ENCODE measurements at regions not wholly inside any gene's neighbourhood (a gene's known extent, or its start where the extent isn't known, plus 50 kb on each side); places are given as distances from the start of the nearest gene placed in this dataset.

DNA sequence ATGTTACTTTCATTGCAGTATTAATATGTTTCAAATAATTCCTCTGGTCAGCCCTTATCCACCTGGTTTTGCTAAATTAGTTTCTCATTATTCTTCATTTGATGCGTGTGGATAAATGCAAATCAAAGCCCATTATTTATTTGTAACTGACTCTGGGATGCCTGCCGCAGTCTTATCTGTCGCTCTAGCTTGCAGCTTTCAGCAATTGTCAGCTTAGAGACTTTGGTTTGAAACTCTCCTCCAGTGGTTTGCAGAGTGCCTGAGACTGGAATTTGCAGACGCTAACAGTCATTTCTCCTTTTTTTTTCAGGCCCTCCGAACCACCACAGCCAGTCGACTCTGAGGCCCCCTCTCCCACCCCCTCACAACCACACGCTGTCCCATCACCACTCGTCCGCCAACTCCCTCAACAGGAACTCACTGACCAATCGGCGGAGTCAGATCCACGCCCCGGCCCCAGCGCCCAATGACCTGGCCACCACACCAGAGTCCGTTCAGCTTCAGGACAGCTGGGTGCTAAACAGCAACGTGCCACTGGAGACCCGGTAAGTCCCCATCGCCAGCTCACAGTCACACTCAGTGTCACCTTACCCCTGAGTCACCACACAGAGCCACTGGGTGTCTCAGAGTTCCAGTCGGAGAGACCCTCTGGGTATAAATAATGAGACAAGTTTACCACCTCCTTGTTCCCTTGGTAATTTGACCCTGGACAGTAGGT lies 339.0 kb upstream of the WWC1 start:
- no peak for DNase-seq (ENCODE audit: extremely low read depth in 1 of 2, low read depth in 1 of 2)

DNA sequence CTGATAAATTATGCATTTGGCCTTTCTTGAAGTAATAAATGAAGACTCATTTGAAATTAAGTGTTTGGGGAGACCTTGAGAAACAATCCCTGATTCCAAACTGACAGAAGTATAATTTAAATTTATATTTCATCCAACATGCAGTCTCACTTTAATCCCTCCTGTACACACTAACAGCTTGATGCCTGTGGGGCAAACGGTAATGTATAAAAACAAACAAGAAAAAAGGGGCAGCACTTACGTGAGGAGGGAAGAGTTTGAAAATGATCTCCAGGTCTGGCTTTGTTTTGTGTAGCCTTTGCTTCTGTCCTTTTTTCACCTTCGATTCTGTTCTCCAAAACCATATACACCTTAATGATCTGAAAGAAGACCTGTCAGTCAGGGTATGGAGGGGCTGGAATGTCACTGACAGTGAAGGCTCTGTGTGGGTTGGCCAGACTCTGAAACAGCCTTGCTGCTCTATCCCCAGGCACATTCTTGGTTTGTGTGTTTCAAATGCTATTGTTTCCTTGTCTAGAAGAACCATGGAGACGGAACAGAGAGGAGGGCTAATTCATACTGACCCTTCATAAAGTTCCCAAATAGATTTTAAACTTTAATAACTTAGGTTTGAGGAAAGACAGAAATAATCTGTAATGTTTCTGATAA lies 338.2 kb upstream of the WWC1 start:
- DNase-seq (ENCODE audit: extremely low read depth in 1 of 2, low read depth in 1 of 2), result no peak

DNA sequence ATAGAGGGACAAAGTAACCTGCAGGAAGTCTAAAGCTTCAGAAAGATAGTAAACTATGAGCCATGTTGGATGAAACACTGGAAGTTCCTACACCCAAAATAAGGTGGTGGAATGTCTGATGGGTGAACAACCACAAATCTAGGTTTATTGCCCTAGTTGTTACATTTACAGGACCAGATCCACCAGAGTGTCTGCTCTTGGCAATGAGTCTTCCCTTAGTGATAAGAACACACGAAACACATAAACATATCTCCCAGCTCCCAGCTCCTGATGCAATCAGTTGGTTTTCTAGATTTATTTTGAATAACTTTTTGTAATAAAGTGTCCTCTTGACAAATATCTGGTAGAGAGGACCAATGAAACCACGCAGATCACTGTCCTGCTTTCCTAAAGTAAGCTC lies 329.7 kb upstream of the WWC1 start:
- DNase-seq (ENCODE audit: extremely low read depth in 1 of 2, low read depth in 1 of 2), result no peak

DNA sequence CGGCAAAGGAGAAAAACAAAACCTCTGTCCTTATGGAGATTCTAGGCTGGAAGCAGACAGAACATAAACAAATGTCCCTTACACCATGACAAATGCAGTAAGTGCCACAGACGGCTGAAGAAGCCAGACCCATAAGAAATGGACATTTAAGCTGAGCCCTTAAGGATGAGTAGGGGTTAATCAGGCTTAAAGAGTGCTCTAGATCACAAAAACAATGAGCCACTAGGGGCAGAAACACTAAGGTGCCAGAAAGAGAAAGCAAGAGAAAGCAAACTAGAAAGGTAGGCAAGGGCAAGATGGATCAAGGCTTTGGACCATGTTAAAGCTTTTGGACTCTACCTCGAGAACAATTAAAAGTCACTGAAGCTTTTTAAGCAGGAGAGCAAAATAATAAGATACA lies 326.9 kb upstream of the WWC1 start:
- no peak for DNase-seq (ENCODE audit: extremely low read depth in 1 of 2, low read depth in 1 of 2)

DNA sequence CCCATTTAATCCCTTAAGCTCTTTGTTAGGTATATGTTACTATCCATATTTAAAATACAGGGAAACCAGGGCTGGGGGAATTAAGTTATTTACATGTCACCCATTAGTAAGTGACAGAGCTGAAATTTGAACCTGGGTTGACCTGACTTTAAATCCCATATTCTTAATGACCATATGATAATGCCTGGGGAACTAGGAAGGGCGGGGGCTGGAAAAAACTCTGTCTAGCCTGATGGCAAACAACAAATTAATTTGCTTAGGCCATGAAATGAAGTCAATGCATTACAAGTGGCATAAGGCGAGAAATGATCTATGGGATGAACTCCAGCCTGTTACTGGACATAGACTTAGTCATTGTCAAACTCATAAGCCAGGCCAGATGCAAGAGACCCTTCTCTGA lies 325.7 kb upstream of the WWC1 start:
- DNase-seq (ENCODE audit: extremely low read depth in 1 of 2, low read depth in 1 of 2), result no peak

DNA sequence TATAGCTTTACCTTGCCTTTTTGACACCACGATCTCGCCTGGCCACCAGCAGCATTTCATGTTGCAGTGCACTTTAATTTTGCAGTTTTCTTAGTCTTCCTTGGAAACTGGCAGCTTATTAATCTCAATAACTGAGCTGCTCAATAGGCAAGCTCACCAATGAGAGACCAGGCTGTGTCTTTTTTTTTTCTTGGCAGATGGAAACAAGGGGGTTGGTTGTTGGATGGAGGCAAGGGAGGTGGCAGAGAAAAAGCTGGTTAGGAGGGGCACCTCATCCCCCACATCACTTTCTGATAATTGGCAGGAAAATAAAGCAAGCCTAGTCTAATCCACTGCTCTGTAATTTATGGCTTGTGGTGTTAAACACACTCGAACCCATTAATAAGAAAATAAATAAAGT lies 324.5 kb upstream of the WWC1 start:
- no peak for DNase-seq (ENCODE audit: extremely low read depth in 1 of 2, low read depth in 1 of 2)

DNA sequence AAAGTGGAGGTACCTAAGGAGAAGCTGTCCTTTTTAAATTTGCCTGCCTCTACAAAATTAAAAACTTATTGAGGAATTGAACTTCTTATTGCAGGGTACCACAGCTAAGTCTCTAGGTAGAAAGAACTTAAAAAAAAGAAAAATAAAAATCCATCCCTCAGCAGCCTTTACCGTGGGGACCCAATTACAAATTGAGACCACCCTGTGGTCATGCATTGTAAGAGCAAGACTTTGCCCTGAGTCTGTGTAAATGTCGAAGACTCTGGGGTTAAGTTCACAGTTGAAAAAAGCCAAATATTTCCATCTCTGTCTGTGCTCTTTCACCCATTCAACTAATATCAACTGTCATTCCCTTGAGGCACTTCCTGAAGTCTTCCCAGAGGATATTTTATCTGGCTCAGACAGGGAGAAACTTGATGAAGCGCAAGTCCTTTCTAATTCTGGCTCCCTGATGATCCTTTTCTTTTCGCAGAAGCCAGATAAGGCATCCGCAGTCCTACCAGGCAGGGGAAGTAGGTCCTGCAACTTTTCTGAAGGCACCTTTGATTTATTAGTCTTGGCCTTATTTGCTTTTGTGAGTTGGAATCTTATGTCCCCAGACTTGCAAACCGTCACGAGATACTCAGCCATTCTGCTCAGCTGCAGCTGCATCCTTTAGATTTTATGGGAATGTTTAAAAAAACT lies 323.8 kb upstream of the WWC1 start:
- no peak for DNase-seq (ENCODE audit: extremely low read depth in 1 of 2, low read depth in 1 of 2)

DNA sequence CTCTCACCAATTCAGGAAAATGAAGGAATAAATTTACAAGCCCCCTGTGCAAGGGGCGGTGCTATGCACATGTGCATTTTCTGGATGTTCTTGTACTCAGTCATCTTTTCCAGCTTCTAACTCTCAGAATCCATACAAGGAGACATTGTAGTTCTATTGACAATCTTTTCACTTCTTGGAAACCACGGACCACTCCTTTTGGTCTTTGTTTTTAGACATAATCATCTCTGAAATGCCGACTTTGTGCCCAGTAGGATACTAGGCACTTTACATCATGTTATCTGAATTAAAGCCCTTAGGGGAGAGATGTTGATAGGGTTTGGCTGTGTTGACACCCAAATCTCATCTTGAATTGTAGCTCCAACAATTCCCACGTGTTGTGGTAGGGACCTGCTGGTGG lies 322.6 kb upstream of the WWC1 start:
- DNase-seq (ENCODE audit: extremely low read depth in 1 of 2, low read depth in 1 of 2), result no peak

DNA sequence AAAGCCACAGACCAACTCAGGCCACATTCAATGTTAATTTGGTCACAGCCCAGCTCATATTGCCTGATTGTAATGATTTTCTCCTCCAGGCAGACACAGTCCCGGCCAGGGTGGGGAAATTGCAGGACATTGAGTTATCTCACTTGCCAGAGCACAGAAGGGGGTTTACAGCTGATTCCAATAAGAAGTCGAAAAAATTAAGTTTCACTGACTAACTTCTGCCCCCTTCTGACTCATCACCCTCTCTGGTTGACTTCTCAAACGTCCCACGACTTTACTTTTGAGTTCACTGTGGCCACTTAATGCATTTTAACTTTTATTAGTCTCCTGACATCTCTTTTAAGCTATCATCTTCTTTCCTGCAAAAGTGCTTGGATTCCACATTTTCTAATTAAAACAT lies 321.4 kb upstream of the WWC1 start:
- no peak for DNase-seq (ENCODE audit: extremely low read depth in 1 of 2, low read depth in 1 of 2)

DNA sequence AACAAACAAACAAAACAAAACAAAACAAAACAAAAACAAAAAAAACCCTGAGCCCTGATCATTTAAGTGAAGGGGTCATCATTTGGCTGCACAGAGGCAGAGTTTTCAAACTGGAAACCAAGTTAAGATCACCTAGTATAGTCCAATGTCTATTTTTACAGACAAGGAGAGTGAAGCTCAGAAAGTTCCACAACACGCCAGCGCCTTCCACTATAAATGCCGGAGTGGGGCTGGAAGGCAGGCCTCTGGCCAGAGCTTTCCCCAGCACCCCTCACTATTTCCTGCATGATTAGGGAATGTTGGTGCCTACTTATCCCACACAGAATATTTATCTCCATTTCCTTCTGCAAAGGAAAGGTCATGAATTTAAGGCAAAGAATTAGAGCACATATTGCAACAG lies 319.7 kb upstream of the WWC1 start:
- DNase-seq (ENCODE audit: extremely low read depth in 1 of 2, low read depth in 1 of 2), result no peak

DNA sequence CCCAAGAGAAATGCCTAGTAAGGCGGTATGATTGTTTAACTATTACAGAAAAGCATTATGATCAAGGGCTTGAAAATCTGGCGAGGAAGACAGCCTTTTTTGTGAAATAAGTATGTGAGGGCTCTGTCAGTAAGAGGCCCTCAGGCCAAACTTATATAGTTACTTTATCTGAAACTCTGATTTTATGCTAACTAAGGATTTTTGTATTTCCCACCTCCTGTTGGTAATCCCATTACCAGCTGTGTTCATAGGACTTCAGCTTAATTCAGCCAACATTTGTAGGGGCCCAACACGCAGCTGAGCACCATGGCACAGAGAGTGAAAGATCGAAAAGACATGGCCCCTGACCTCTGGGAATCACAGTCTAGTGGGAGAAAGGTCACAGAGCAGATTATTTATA lies 318.3 kb upstream of the WWC1 start:
- no peak for DNase-seq (ENCODE audit: extremely low read depth in 1 of 2, low read depth in 1 of 2)

DNA sequence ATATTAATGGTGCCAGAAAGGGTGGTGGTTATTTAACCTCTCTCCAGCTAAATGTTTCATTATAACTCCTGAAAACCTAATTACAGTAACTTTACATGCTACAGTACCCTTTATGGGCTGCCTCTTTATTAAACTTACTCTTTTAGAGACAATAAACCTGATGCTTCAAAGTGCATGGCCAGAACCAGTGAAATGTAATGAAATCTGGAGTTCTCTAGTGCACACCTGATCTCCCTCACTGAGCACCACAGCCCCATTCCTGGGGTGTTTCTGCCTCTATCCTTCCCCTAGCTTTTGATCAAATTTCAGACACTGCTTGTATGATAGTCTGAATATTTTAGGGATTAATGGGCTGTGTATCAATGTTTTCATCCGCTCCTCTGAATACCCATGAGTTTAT lies 306.5 kb upstream of the WWC1 start:
- no peak for DNase-seq (ENCODE audit: extremely low read depth in 1 of 2, low read depth in 1 of 2)

DNA sequence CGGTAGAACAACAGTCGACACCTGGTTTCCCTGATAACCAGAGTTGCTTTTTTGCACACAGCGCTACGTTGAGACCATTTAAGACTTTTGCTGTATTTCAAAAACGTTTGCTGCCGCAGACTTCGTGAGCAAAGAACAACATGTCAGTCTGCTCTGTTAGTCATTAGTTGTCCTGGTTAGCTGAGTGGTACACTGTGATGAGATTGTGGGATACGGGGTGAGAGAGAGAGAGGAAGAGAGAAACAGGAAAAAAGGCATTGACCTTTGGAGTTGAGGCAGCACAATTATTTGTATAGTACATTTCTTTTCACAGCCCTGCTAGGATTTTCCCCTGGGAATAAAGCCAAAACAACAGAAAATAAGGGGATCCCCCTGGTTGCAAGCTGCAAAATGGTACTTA lies 306.1 kb upstream of the WWC1 start:
- no peak for DNase-seq (ENCODE audit: extremely low read depth in 1 of 2, low read depth in 1 of 2)

DNA sequence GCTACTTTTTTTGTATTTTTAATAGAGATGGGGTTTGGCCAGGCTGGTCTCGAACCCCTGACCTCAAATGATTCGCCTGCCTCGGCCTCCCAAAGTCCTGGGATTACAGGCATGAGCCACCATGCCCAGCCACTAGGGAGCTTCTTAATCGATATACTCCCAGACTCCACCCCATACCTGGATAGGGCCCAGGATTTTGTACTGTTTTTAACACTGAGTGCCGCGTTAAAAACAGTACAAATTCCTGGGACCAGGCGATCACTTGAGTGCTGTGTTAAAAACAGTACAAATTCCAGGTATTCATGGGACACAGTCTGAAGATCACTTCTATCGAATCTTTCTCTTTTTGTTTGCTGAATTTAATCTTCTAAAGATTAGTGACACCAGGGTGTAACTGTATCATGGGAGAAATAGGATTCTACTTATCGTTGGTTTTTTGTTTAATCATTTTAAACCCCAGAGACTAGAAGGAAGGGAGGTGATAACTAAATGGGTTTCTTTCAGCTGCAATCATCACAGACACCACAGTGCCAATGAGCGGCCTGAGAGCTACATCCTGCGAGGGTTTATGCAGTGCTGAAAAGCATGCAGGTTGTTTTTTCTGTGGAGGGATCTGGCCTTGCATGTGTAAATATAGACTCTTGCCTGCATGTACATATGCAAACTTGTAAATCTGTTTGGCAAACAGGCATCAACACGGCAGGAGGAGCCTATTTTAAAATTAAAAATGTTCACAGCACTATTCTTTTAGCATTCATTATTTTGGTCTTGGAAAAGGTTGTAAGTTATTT lies 303.8 kb upstream of the WWC1 start:
- no peak for DNase-seq (ENCODE audit: extremely low read depth in 1 of 2, low read depth in 1 of 2)

DNA sequence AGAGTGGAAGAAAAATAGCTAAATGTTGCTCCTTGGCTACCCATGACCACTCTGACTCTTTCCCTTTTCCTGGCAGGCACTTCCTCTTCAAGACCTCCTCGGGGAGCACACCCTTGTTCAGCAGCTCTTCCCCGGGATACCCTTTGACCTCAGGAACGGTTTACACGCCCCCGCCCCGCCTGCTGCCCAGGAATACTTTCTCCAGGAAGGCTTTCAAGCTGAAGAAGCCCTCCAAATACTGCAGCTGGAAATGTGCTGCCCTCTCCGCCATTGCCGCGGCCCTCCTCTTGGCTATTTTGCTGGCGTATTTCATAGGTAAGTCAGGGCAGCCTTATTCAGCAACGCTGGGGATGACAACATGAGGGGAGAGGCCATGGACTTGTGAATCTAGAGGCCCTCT lies 298.6 kb upstream of the WWC1 start:
- no peak for DNase-seq (ENCODE audit: extremely low read depth in 1 of 2, low read depth in 1 of 2)

DNA sequence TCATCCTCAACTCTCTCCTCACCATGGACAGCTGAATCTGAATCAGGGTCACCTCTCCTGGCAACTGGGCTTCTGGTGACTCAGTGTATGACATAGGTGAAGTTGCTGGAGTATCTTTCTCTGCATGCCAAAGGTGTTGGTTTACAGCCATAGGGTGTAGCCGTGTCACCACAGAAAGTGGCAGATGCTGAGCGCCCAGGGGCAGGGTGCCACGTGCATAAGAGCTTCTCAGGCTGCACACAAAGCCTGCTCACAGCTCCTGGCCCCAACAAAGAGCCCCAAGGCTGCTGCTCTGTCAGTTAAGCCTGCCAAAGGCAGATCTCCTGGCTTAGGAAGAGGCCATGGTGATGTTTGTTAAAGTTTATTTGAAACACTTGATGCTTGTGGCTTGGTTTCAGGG lies 297.7 kb upstream of the WWC1 start:
- no peak for DNase-seq (ENCODE audit: extremely low read depth in 1 of 2, low read depth in 1 of 2)

DNA sequence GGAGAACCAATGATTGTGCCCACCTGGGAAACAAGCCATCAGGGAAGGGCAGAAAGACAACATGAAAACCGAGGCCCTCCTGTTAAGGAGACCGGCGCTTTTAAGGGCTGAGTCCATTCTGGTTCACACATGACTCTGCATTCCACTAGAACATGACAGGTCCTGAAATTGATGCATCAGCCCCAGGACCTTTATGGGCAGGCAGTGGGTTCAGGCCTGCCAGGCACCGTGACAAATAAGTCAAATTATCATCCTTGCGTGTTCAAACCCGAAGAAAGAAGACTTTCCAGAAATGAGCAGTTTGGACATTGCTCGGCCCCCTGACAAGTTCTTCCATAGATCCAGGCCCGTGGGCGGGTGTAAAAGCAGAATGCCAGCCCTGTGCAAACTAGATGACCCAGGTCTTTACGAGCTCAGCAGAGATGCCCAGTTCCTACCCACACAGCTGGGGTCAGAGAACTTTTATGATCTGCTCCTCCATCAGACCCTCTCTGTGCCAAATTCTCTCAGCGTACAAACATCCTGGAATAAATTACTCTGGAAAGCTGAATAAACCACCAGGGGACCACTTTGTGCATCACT lies 295.5 kb upstream of the WWC1 start:
- no peak for DNase-seq (ENCODE audit: extremely low read depth in 1 of 2, low read depth in 1 of 2)

DNA sequence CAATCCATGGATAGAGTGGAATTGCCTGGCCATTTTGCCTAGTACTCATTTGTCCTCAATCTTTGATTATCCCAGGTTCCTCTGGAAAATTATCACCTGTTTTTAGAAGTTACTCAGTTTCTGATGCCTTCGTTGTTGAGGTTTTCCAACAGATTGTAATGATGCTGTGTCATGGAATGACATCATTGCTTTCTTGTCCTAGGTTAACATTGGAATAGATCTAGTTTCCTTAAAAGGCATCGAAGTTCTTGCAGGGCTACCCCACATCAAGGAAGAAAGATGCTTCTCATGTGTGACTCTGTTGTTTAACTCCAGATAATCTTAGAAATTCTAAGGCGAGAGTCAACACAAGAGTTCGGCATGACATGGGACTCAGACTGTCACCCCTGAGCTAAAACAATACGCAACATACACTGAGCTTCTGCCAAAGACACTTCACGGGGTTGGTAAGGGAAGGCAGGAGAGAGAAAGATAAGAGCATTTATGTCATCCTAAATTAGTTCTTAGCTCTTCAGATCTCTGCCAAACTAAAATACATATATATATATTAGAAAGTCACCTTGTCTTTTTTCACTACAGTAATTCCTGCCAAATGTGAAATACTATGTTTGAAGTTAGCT lies 293.2 kb upstream of the WWC1 start:
- no peak for DNase-seq (ENCODE audit: extremely low read depth in 1 of 2, low read depth in 1 of 2)

DNA sequence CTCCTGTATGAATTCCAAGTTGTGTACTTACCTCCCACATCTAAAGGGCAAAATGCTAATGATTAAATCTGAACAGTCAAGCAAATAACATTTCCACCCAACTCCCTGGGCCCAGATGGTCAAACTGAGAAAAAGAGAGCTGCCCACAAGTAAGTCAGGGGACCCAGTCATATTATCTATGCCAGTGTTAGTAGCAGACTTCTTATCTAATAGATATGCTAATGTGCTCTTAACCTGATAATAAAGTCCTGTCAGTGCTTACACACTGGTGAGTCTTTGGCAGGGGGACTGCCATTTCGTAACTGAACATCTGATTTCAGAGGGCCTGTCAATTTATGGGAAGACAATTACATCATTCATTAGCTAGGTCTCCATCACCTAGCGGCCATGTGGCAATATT lies 292.3 kb upstream of the WWC1 start:
- DNase-seq (ENCODE audit: extremely low read depth in 1 of 2, low read depth in 1 of 2), result no peak

DNA sequence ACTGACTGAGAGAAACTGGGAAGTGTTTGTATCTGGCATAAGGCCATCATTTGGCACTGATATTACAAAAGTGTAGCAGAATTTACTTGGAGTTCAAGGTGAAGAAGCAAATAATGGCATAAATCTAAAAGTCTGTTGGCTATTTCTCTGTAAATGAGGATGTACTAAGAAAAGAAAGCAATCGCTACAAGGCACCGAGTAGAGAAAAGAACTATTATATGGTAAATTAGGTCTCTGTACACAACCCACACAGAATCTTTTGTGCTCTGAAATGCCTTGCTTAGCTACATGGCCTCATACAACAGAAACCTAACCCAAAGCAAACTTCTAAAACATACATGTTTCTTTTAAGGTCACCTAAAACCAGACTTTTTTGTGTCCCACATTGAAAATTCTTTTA lies 290.1 kb upstream of the WWC1 start:
- DNase-seq (ENCODE audit: extremely low read depth in 1 of 2, low read depth in 1 of 2), result no peak

DNA sequence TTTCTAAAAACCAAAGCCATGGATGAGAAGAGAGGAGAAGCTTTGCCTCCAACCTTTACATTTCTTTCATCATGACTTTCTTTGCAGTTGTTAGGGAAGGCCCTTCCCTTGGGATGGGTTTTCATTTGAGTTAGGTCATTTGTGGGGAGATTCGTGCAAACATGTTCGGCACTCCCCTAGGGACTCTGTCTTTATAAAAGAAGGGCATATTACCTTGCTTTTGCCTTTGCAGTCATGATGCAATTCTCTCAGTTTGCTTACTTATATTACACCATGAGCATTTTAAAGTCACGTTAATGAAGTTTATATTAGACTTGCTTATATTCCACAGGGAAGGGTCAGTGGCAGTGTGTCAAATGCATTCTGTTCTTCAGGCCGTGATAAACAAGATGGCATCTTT lies 289.3 kb upstream of the WWC1 start:
- no peak for DNase-seq (ENCODE audit: extremely low read depth in 1 of 2, low read depth in 1 of 2)
